ENCODE measurements at regions not wholly inside any gene's neighbourhood (a gene's known extent, or its start where the extent isn't known, plus 50 kb on each side); places are given as distances from the start of the nearest gene placed in this dataset.

GRCh38 chr17:72206376-72206775 lies 85.6 kb downstream of the SOX9 start:
- no peak for DNase-seq (ENCODE audit: low spot score in 2 of 2)
- no peak for FAIRE-seq

- DNase-seq (ENCODE audit: low spot score in 2 of 2): no peak
- no peak for FAIRE-seq
Measured at GRCh38 chr17:72208832-72209231, 88.0 kb downstream of the SOX9 start.

- DNase-seq (ENCODE audit: low spot score in 2 of 2) (no peak), FAIRE-seq (no peak)
Measured at GRCh38 chr17:72212041-72212440, 91.2 kb downstream of the SOX9 start.

- DNase-seq (ENCODE audit: low spot score in 2 of 2): no peak
- no peak for FAIRE-seq
Measured at GRCh38 chr17:72215490-72215889, 94.7 kb downstream of the SOX9 start.

GRCh38 chr17:72215928-72216327 lies 95.1 kb downstream of the SOX9 start:
- DNase-seq (ENCODE audit: low spot score in 2 of 2): no peak
- no peak for FAIRE-seq

GRCh38 chr17:72219137-72219823 lies 98.5 kb downstream of the SOX9 start:
- FAIRE-seq (no peak), DNase-seq (ENCODE audit: low spot score in 2 of 2) (no peak)

- DNase-seq (ENCODE audit: low spot score in 2 of 2) (no peak), FAIRE-seq (no peak)
Measured at GRCh38 chr17:72219824-72220493, 99.1 kb downstream of the SOX9 start.

GRCh38 chr17:72222661-72223380 lies 102.0 kb downstream of the SOX9 start:
- FAIRE-seq (no peak), DNase-seq (ENCODE audit: low spot score in 2 of 2) (no peak)

- FAIRE-seq: no peak
- DNase-seq (ENCODE audit: low spot score in 2 of 2): no peak
Measured at GRCh38 chr17:72223866-72224291, 103.1 kb downstream of the SOX9 start.

- DNase-seq (ENCODE audit: low spot score in 2 of 2): no peak
- no peak for FAIRE-seq
Measured at GRCh38 chr17:72226322-72226721, 105.5 kb downstream of the SOX9 start.

GRCh38 chr17:72233986-72234385 lies 113.2 kb downstream of the SOX9 start:
- DNase-seq (ENCODE audit: low spot score in 2 of 2): no peak
- no peak for FAIRE-seq

- DNase-seq (ENCODE audit: low spot score in 2 of 2) (no peak), FAIRE-seq (no peak)
Measured at GRCh38 chr17:72234985-72235384, 114.2 kb downstream of the SOX9 start.

- DNase-seq (ENCODE audit: low spot score in 2 of 2) (no peak), FAIRE-seq (no peak)
Measured at GRCh38 chr17:72236980-72237633, 116.3 kb downstream of the SOX9 start.

- FAIRE-seq (no peak), DNase-seq (ENCODE audit: low spot score in 2 of 2) (no peak)
Measured at GRCh38 chr17:72238157-72238673, 117.4 kb downstream of the SOX9 start.

- FAIRE-seq (no peak), DNase-seq (ENCODE audit: low spot score in 2 of 2) (no peak)
Measured at GRCh38 chr17:72239548-72239947, 118.7 kb downstream of the SOX9 start.

- DNase-seq (ENCODE audit: low spot score in 2 of 2): no peak
- FAIRE-seq: no peak
Measured at GRCh38 chr17:72240333-72240732, 119.5 kb downstream of the SOX9 start.

- no peak for FAIRE-seq
- no peak for DNase-seq (ENCODE audit: low spot score in 2 of 2)
Measured at GRCh38 chr17:72244494-72244893, 123.7 kb downstream of the SOX9 start.

- no peak for FAIRE-seq
- DNase-seq (ENCODE audit: low spot score in 2 of 2): no peak
Measured at GRCh38 chr17:72244956-72245355, 124.1 kb downstream of the SOX9 start.

- DNase-seq (ENCODE audit: low spot score in 2 of 2) (no peak), FAIRE-seq (no peak)
Measured at GRCh38 chr17:72249441-72249840, 128.6 kb downstream of the SOX9 start.

GRCh38 chr17:72250206-72250605 lies 129.4 kb downstream of the SOX9 start:
- DNase-seq (ENCODE audit: low spot score in 2 of 2) (no peak), FAIRE-seq (no peak)

GRCh38 chr17:72253597-72253996 lies 132.8 kb downstream of the SOX9 start:
- no peak for FAIRE-seq

More at GRCh38 chr17:72253597-72253996, 132.8 kb downstream of the SOX9 start:
- no peak for DNase-seq (ENCODE audit: low spot score in 2 of 2)

Data from frontal cortex (tissue), 3 donors.